DND-41 (cell line): ENCODE measurements at regions not wholly inside any gene's neighbourhood (a gene's known extent, or its start where the extent isn't known, plus 50 kb on each side); places are given as distances from the start of the nearest gene placed in this dataset.

Source experiments
- CTCF ChIP-seq: IDR thresholded peaks from 2 replicates; pipeline ENCODE4 v1.5.1; 2012; ENCODE audit warnings: borderline replicate concordance, low read length, moderate library complexity, mild to moderate bottlenecking; ENCODE audit not compliant: poor library complexity, severe bottlenecking; ENCODE audit errors: extremely low read depth
- EZH2 ChIP-seq: IDR thresholded peaks from 3 replicates; pipeline ENCODE4 v1.6.1; 2012; ENCODE audit warnings: borderline replicate concordance, low read depth, mild to moderate bottlenecking, moderate library complexity, low read length, inconsistent platforms; ENCODE audit not compliant: severe bottlenecking

- TF ChIP-seq CTCF: no peak
- no peak for TF ChIP-seq EZH2
Observed at GRCh38 chr15:39243396-39243795, 337.5 kb upstream of the THBS1 start.
